ENCODE measurements at regions not wholly inside any gene's neighbourhood (a gene's known extent, or its start where the extent isn't known, plus 50 kb on each side); places are given as distances from the start of the nearest gene placed in this dataset.

DNA sequence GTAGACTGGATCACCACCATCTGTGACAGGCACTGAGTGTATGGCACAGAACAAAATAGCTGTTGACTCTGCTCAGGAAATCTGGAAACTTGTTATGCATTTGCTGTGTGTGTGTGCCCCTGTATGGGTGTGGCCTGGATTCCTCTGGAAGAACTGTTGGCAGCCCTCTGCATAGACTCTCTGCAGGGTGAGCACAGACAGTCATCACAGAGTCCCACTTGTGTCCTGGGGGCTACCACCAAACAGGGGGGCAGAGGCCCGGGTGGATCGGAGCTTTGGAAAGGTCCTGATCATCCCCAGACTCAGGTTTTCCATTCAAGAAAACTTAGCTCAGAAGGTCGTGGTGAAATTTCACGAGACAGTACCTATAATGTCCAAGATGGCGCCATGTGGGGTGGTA lies 258.6 kb downstream of the SOX11 start:
- Histone ChIP-seq H3K9me3 (ENCODE audit: low read depth) (no peaks in the 10 kb centered on the region), H3K27me3 (no peaks in the 10 kb centered on the region), H3K27ac (no peak overlapping the region), H3F3A (ENCODE audit: low read depth) (peaks cover 24% of the 10 kb centered on the region), H3K79me2 (ENCODE audit: low read depth) (no peaks in the 10 kb centered on the region), H2AFZ (replicated peaks) (no peak overlapping the region), H3K4me1 (peaks cover 17% of the 10 kb centered on the region), H3K4me3 (no peak overlapping the region), H3K36me3 (no peaks in the 10 kb centered on the region), H4K20me1 (ENCODE audit: low read depth) (no peaks in the 10 kb centered on the region), H3K9ac (no peak overlapping the region), H3K4me2 (no peak overlapping the region)
- peaks cover 23% of the 10 kb centered on the region for H3K4me1 Mint-ChIP-seq
- no peak overlapping the region for H3K27ac Mint-ChIP-seq
- no peak for DNase-seq (ENCODE audit: low spot score)
- H3K27me3 Mint-ChIP-seq (ENCODE audit: insufficient read depth, low read depth): peaks cover 3% of the 10 kb centered on the region
- peaks cover 6% of the 10 kb centered on the region for H3K9me3 Mint-ChIP-seq
- TF ChIP-seq CTCF (IDR thresholded peaks at IDR 0.05): no peak
- TF ChIP-seq EZH2 (IDR thresholded peaks at IDR 0.05): no peak
- TF ChIP-seq EZH2phosphoT487 (IDR thresholded peaks at IDR 0.05): no peak
- no peaks in the 10 kb centered on the region for H3K36me3 Mint-ChIP-seq
- no peak overlapping the region for H3K4me3 Mint-ChIP-seq

- Mint-ChIP-seq H3K27me3 (ENCODE audit: insufficient read depth, low read depth) (peaks cover 3% of the 10 kb centered on the region), H3K36me3 (no peaks in the 10 kb centered on the region), H3K4me3 (no peak overlapping the region), H3K27ac (no peak overlapping the region), H3K4me1 (peaks cover 19% of the 10 kb centered on the region), H3K9me3 (peaks cover 6% of the 10 kb centered on the region)
- Histone ChIP-seq H3K9me3 (ENCODE audit: low read depth) (no peaks in the 10 kb centered on the region), H3K4me3 (no peak overlapping the region), H2AFZ (replicated peaks) (peak overlapping the region; percentile 46), H4K20me1 (ENCODE audit: low read depth) (no peaks in the 10 kb centered on the region), H3K79me2 (ENCODE audit: low read depth) (no peaks in the 10 kb centered on the region), H3K27me3 (no peaks in the 10 kb centered on the region), H3K4me2 (no peak overlapping the region), H3F3A (ENCODE audit: low read depth) (peaks cover 17% of the 10 kb centered on the region), H3K36me3 (no peaks in the 10 kb centered on the region), H3K27ac (no peak overlapping the region), H3K4me1 (peaks cover 14% of the 10 kb centered on the region), H3K9ac (no peak overlapping the region)
- TF ChIP-seq EZH2 (IDR thresholded peaks at IDR 0.05) (no peak), EZH2phosphoT487 (IDR thresholded peaks at IDR 0.05) (no peak), CTCF (IDR thresholded peaks at IDR 0.05) (no peak)
- no peak for DNase-seq (ENCODE audit: low spot score)
Observed at GRCh38 chr2:5951471-5951870, 259.3 kb downstream of the SOX11 start.

DNA sequence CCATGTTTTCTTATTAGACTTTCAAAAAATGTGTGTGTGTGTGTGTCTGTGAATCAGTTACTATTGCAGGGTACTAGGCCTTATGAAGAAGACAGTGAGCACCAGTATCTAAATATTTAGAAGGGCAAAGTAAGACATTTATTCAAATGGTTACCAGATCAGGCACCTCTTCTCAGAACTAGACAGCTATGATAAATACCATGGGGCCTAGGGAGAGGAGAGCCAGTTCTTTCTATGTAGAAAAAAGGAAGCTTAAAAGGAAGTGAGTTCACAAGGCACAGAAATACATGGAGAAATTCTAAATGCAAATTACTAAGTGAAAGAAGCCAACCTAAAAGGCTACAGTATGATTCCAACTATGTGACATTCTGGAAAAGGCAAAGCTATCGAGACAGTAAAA lies 261.3 kb downstream of the SOX11 start:
- Histone ChIP-seq H3F3A (ENCODE audit: low read depth) (no peaks in the 10 kb centered on the region), H3K27ac (no peak overlapping the region), H3K4me2 (no peak overlapping the region), H3K9me3 (ENCODE audit: low read depth) (no peaks in the 10 kb centered on the region), H3K4me3 (no peak overlapping the region), H4K20me1 (ENCODE audit: low read depth) (no peaks in the 10 kb centered on the region), H3K27me3 (no peaks in the 10 kb centered on the region), H3K4me1 (no peaks in the 10 kb centered on the region), H3K79me2 (ENCODE audit: low read depth) (no peaks in the 10 kb centered on the region), H3K36me3 (no peaks in the 10 kb centered on the region), H3K9ac (no peak overlapping the region), H2AFZ (replicated peaks) (no peak overlapping the region)
- H3K4me1 Mint-ChIP-seq: no peaks in the 10 kb centered on the region
- H3K4me3 Mint-ChIP-seq: no peak overlapping the region
- no peak for DNase-seq (ENCODE audit: low spot score)
- no peak for TF ChIP-seq CTCF (IDR thresholded peaks at IDR 0.05)
- TF ChIP-seq EZH2phosphoT487 (IDR thresholded peaks at IDR 0.05): no peak
- TF ChIP-seq EZH2 (IDR thresholded peaks at IDR 0.05): no peak
- no peaks in the 10 kb centered on the region for H3K36me3 Mint-ChIP-seq
- peaks cover 11% of the 10 kb centered on the region for H3K9me3 Mint-ChIP-seq
- peaks cover 5% of the 10 kb centered on the region for H3K27me3 Mint-ChIP-seq (ENCODE audit: insufficient read depth, low read depth)
- peak overlapping the region; percentile 61 for H3K27ac Mint-ChIP-seq

All from neural progenitor cell (in vitro differentiated cells).